HCT116 (cell line): ENCODE measurements at regions not wholly inside any gene's neighbourhood (a gene's known extent, or its start where the extent isn't known, plus 50 kb on each side); places are given as distances from the start of the nearest gene placed in this dataset.

Experiments
- FOSL1 ChIP-seq: IDR thresholded peaks from 2 replicates; pipeline ENCODE4 v1.6.1; 2012; ENCODE audit warnings: low read depth
- POLR2A ChIP-seq: IDR thresholded peaks from 2 replicates; pipeline ENCODE4 v1.7.0; 2011; ENCODE audit warnings: borderline replicate concordance; ENCODE audit not compliant: insufficient read depth, insufficient read length; ENCODE audit errors: extremely low read depth
- POLR2AphosphoS5 ChIP-seq: IDR thresholded peaks from 2 replicates; pipeline ENCODE4 v1.6.1; 2011; ENCODE audit warnings: mild to moderate bottlenecking, low read depth, low read length, moderate library complexity
- SIN3A ChIP-seq: IDR thresholded peaks from 2 replicates; pipeline ENCODE4 v1.6.1; 2012; ENCODE audit warnings: low read depth
- SP1 ChIP-seq: IDR thresholded peaks from 2 replicates; pipeline ENCODE4 v1.6.1; 2012; ENCODE audit warnings: low read depth
- TF ChIP-seq, protein P1 (sequence below), 3 experiments: fragments of 200-600 bp in 1 of 3; sonication (generic) in 1 of 3; IDR thresholded peaks in 2 of 3; conservative IDR thresholded peaks in 1 of 3; 2 replicates each; pipeline ENCODE4 v1.5.1; 2012 to 2017; ENCODE audit warnings: low read depth in 2 of 3, low read length in 2 of 3, antibody characterized with exemption in 1 of 3, borderline replicate concordance in 1 of 3, control low read depth in 1 of 3, mild to moderate bottlenecking in 1 of 3, mixed read lengths in 1 of 3, mixed run types in 1 of 3, moderate library complexity in 1 of 3; ENCODE audit not compliant: insufficient read depth in 1 of 3

DNA sequence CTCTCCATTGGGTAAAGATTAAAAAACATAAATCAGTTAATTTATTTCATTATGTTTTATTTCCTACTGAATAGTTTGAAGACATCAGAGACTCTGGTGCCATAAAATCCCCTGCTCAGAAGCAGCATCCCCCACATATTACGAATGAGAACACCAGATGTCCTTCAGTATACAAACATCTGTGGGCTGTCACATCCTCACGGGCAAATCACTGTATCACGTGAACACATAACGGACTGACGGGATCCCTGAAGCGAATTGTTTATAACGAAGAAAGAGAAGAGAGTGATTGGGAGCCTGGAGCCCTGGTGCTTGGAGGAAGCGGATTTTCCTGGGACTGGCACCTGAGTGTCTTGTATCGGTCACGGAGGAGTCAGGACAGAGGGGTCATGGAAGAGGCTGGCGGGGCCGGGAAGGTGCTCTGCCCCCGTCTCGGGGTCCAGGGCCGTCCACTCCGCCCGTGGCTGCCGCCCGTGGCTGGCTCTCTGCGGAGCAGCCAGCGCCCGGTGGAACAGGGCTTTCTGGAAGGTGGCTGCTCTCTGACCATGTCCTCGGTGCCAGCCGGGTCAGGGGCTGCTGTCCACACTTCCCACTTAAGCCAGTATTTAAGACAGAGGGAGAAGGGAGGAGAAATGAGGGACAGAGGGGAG lies 452.7 kb upstream of the FAT1 start:
- TF ChIP-seq, protein P1, sequence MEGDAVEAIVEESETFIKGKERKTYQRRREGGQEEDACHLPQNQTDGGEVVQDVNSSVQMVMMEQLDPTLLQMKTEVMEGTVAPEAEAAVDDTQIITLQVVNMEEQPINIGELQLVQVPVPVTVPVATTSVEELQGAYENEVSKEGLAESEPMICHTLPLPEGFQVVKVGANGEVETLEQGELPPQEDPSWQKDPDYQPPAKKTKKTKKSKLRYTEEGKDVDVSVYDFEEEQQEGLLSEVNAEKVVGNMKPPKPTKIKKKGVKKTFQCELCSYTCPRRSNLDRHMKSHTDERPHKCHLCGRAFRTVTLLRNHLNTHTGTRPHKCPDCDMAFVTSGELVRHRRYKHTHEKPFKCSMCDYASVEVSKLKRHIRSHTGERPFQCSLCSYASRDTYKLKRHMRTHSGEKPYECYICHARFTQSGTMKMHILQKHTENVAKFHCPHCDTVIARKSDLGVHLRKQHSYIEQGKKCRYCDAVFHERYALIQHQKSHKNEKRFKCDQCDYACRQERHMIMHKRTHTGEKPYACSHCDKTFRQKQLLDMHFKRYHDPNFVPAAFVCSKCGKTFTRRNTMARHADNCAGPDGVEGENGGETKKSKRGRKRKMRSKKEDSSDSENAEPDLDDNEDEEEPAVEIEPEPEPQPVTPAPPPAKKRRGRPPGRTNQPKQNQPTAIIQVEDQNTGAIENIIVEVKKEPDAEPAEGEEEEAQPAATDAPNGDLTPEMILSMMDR (IDR thresholded peaks at IDR 0.05 in 2 of 3, conservative IDR thresholded peaks at IDR 0.05 in 1 of 3; ENCODE audit: borderline replicate concordance in 1 of 3, insufficient read depth in 1 of 3, low read depth in 2 of 3, low read length in 2 of 3): no peak
- TF ChIP-seq POLR2AphosphoS5: no peak
- TF ChIP-seq FOSL1: no peak
- no peak for TF ChIP-seq SP1
- no peak for TF ChIP-seq SIN3A
- TF ChIP-seq POLR2A: no peak
